CD4-positive, alpha-beta T cell treated with Interleukin-6 for 4 hours (primary cell): ENCODE measurements at regions not wholly inside any gene's neighbourhood (a gene's known extent, or its start where the extent isn't known, plus 50 kb on each side); places are given as distances from the start of the nearest gene placed in this dataset.
"Not testable (repeated sequence)": the region's sequence is repeated elsewhere in the genome, so short reads cannot be mapped to it uniquely, and the experiment has no call there.

Source experiments
- DNase-seq: peaks from one replicate; pipeline ENCODE4 v3.0.0-alpha.2; 2020; ENCODE audit warnings: mixed read lengths

GRCh38 chr3:150357923-150358607 is 50.0 kb upstream of the TSC22D2 start:
- no peak for DNase-seq

- no peak for DNase-seq
These were observed 51.0 kb upstream of the TSC22D2 start for GRCh38 chr3:150357140-150357539.

- no peak for DNase-seq
These were observed 52.5 kb upstream of the TSC22D2 start for GRCh38 chr3:150355574-150355973.

GRCh38 chr3:150352931-150353330 is 55.2 kb upstream of the TSC22D2 start:
- DNase-seq: no peak

- no peak for DNase-seq
These were observed 56.7 kb upstream of the TSC22D2 start for GRCh38 chr3:150351398-150351797.

GRCh38 chr3:150349314-150350097 is 58.6 kb upstream of the TSC22D2 start:
- DNase-seq: no peak

- no peak for DNase-seq
These were observed 59.6 kb upstream of the TSC22D2 start for GRCh38 chr3:150348500-150348899.

- no peak for DNase-seq
These were observed 60.9 kb upstream of the TSC22D2 start for GRCh38 chr3:150346981-150347863.

GRCh38 chr3:150346266-150346665 is 61.8 kb upstream of the TSC22D2 start:
- DNase-seq: no peak

GRCh38 chr3:150345021-150345538 is 63.0 kb upstream of the TSC22D2 start:
- DNase-seq: no peak

GRCh38 chr3:150344079-150344759 is 63.9 kb upstream of the TSC22D2 start:
- no peak for DNase-seq

- DNase-seq: no peak
These were observed 65.1 kb upstream of the TSC22D2 start for GRCh38 chr3:150342896-150343467.

GRCh38 chr3:150341891-150342290 is 66.2 kb upstream of the TSC22D2 start:
- no peak for DNase-seq

GRCh38 chr3:150336363-150336762 is 71.7 kb upstream of the TSC22D2 start:
- DNase-seq: not testable (repeated sequence)

- DNase-seq: no peak
These were observed 72.5 kb upstream of the TSC22D2 start for GRCh38 chr3:150335631-150336030.

- DNase-seq: no peak
These were observed 73.1 kb upstream of the TSC22D2 start for GRCh38 chr3:150334974-150335373.

GRCh38 chr3:150333477-150333876 is 74.6 kb upstream of the TSC22D2 start:
- no peak for DNase-seq

GRCh38 chr3:150331978-150332568 is 76.0 kb upstream of the TSC22D2 start:
- no peak for DNase-seq

GRCh38 chr3:150330872-150331271 is 77.2 kb upstream of the TSC22D2 start:
- DNase-seq: no peak

- DNase-seq: no peak
These were observed 77.9 kb upstream of the TSC22D2 start for GRCh38 chr3:150330174-150330573.

GRCh38 chr3:150329408-150329807 is 78.7 kb upstream of the TSC22D2 start:
- no peak for DNase-seq

- DNase-seq: no peak
These were observed 79.5 kb upstream of the TSC22D2 start for GRCh38 chr3:150328654-150329040.
